Fibroblast of lung (primary cell): ENCODE measurements at regions not wholly inside any gene's neighbourhood (a gene's known extent, or its start where the extent isn't known, plus 50 kb on each side); places are given as distances from the start of the nearest gene placed in this dataset.

Experiments used
- DNase-seq, 2 donors: peaks; one replicate each; pipeline versions ENCODE4 v3.0.0 to v3.0.0-alpha.2; 2010; ENCODE audit warnings: low read depth in 2 of 2
- H2AFZ ChIP-seq: 2 replicates; pipeline ENCODE4 v1.5.1; 2012; ENCODE audit warnings: low read length, control low read depth, inconsistent platforms
- H3K27ac ChIP-seq: 2 replicates; pipeline ENCODE4 v1.5.1; 2011; ENCODE audit warnings: low read length, control low read depth; ENCODE audit not compliant: insufficient read depth
- H3K27me3 ChIP-seq: 2 replicates; pipeline ENCODE4 v1.5.1; 2011; ENCODE audit warnings: mild to moderate bottlenecking, low read length; ENCODE audit not compliant: control insufficient read depth, insufficient read depth
- H3K36me3 ChIP-seq: 2 replicates; pipeline ENCODE4 v1.5.1; 2011; ENCODE audit warnings: low read length; ENCODE audit not compliant: control insufficient read depth, insufficient read depth
- H3K4me1 ChIP-seq: 2 replicates; pipeline ENCODE4 v1.5.1; 2011; ENCODE audit warnings: low read length; ENCODE audit not compliant: control insufficient read depth, insufficient read depth; ENCODE audit errors: extremely low read depth
- H3K4me2 ChIP-seq: 2 replicates; pipeline ENCODE4 v1.5.1; 2011; ENCODE audit warnings: low read length, control low read depth; ENCODE audit not compliant: insufficient read depth; ENCODE audit errors: extremely low read depth
- H3K4me3 ChIP-seq, 4 experiments: fragments of 200-600 bp in 1 of 4; sonication (generic) in 1 of 4; replicated peaks in 1 of 4; 2 replicates each; pipeline ENCODE4 v1.5.1; 2011 to 2016; ENCODE audit warnings: low read length in 4 of 4, low read depth in 3 of 4, mild to moderate bottlenecking in 3 of 4, control low read depth in 2 of 4, inconsistent platforms in 1 of 4, mixed read lengths in 1 of 4; ENCODE audit not compliant: insufficient read depth in 1 of 4; ENCODE audit errors: control extremely low read depth in 1 of 4
- H3K79me2 ChIP-seq: 2 replicates; pipeline ENCODE4 v1.5.1; 2012; ENCODE audit warnings: mild to moderate bottlenecking, low read length, inconsistent platforms; ENCODE audit not compliant: control insufficient read depth, insufficient read depth
- H3K9ac ChIP-seq: 2 replicates; pipeline ENCODE4 v1.5.1; 2011; ENCODE audit warnings: mild to moderate bottlenecking, low read length, control low read depth; ENCODE audit not compliant: insufficient read depth
- H3K9me3 ChIP-seq: 2 replicates; pipeline ENCODE4 v1.5.1; 2012; ENCODE audit warnings: low read depth, low read length; ENCODE audit not compliant: control insufficient read depth, insufficient read depth
- H4K20me1 ChIP-seq: 2 replicates; pipeline ENCODE4 v1.5.1; 2011; ENCODE audit warnings: low read length; ENCODE audit not compliant: control insufficient read depth, insufficient read depth; ENCODE audit errors: extremely low read depth
- EZH2 ChIP-seq: IDR thresholded peaks from 2 replicates; pipeline ENCODE4 v1.5.1; 2012; ENCODE audit warnings: low read length, control low read depth, mild to moderate bottlenecking; ENCODE audit errors: missing control alignments
- TF ChIP-seq, protein P1 (sequence below), 2 donors: IDR thresholded peaks in 1 of 2; conservative IDR thresholded peaks in 1 of 2; 1 replicate in 1 of 2; 2 replicates in 1 of 2; pipeline ENCODE4 v1.5.1; 2011 to 2012; ENCODE audit warnings: low read length in 2 of 2, control low read depth in 1 of 2, inconsistent platforms in 1 of 2, low read depth in 1 of 2, mild to moderate bottlenecking in 1 of 2

DNA sequence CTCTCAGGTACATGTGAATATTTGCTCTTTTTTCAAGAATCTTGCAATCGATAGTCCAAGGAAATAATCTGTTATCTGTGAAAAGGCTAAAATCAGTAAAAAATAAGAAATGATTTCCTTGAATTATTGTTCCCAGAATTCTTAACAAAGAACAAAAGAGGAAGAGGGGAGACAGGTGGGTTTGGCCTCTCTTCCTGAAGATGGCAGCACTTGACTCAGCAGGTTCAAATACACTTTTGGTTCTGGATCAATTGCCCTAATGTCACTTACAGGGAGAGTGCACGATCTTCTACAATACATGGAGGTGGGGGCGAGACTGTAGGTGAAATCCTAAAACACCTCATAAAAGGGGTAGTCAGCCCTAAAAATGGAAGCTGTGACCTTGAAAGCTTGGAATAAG lies 358.7 kb downstream of the IRS2 start:
- H3K4me3 ChIP-seq, result no peak overlapping the region
- H3K36me3 ChIP-seq, result no peaks in the 10 kb centered on the region
- no peak overlapping the region for H2AFZ ChIP-seq
- H3K9ac ChIP-seq, result no peak overlapping the region
- H4K20me1 ChIP-seq, result no peaks in the 10 kb centered on the region
- no peak overlapping the region for H3K27ac ChIP-seq
- TF ChIP-seq, protein P1, sequence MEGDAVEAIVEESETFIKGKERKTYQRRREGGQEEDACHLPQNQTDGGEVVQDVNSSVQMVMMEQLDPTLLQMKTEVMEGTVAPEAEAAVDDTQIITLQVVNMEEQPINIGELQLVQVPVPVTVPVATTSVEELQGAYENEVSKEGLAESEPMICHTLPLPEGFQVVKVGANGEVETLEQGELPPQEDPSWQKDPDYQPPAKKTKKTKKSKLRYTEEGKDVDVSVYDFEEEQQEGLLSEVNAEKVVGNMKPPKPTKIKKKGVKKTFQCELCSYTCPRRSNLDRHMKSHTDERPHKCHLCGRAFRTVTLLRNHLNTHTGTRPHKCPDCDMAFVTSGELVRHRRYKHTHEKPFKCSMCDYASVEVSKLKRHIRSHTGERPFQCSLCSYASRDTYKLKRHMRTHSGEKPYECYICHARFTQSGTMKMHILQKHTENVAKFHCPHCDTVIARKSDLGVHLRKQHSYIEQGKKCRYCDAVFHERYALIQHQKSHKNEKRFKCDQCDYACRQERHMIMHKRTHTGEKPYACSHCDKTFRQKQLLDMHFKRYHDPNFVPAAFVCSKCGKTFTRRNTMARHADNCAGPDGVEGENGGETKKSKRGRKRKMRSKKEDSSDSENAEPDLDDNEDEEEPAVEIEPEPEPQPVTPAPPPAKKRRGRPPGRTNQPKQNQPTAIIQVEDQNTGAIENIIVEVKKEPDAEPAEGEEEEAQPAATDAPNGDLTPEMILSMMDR (conservative IDR thresholded peaks at IDR 0.05 in 1 of 2, IDR thresholded peaks at IDR 0.05 in 1 of 2; ENCODE audit: low read depth in 1 of 2, low read length in 2 of 2), result no peak
- no peak for TF ChIP-seq EZH2
- H3K79me2 ChIP-seq, result no peaks in the 10 kb centered on the region
- no peak for DNase-seq
- H3K27me3 ChIP-seq, result no peaks in the 10 kb centered on the region
- no peak overlapping the region for H3K4me2 ChIP-seq
- no peaks in the 10 kb centered on the region for H3K9me3 ChIP-seq
- no peaks in the 10 kb centered on the region for H3K4me1 ChIP-seq

DNA sequence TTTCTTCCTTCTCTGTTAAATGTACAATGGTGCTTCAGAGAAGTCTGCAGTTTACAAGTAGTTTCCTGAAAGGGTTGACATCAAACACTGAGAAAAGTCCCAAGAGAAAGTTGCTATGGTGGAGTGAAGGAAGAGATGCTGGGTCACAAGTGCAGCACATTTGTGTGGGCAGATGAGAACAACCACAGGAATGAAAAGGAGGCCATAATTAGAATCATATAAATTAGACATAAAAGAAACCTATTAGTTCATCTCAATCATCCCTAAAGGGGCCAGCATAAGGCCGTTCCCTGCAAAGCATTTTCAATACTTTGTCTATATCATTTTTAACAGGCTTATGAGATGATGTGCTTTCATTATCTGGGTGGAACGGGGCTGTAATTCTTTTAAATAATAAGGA lies 359.2 kb downstream of the IRS2 start:
- DNase-seq, result peak in 1 of 2 donors; percentile 67

DNA sequence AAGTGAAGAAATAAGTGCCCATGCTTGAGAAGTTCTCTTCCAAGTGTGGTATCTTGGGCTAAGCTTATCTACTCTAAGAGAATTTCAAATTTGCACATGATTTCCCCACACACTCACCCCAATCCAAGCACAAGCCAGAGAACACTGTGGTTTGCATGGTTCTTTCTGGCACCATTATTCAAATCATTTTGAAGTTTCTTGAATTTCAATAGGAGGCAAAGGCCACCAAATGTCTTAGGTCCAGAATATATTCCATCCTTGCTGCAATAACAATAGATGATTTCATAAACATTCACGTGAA lies 359.7 kb downstream of the IRS2 start:
- Histone ChIP-seq H3K9me3 (no peaks in the 10 kb centered on the region), H2AFZ (no peak overlapping the region), H3K4me2 (no peak overlapping the region), H3K27ac (no peak overlapping the region), H3K4me1 (no peaks in the 10 kb centered on the region), H4K20me1 (no peaks in the 10 kb centered on the region), H3K4me3 (no peak overlapping the region), H3K36me3 (no peaks in the 10 kb centered on the region), H3K9ac (no peak overlapping the region), H3K27me3 (no peaks in the 10 kb centered on the region), H3K79me2 (no peaks in the 10 kb centered on the region)
- TF ChIP-seq EZH2, result no peak
- TF ChIP-seq, protein P1 (conservative IDR thresholded peaks at IDR 0.05 in 1 of 2, IDR thresholded peaks at IDR 0.05 in 1 of 2; ENCODE audit: low read depth in 1 of 2, low read length in 2 of 2), result no peak
- peak in 1 of 2 donors; percentile 24 for DNase-seq

More for the DNA sequence above, 359.2 kb downstream of the IRS2 start:
- no peaks in the 10 kb centered on the region for H3K36me3 ChIP-seq
- TF ChIP-seq, protein P1 (conservative IDR thresholded peaks at IDR 0.05 in 1 of 2, IDR thresholded peaks at IDR 0.05 in 1 of 2; ENCODE audit: low read depth in 1 of 2, low read length in 2 of 2), result no peak
- no peak for TF ChIP-seq EZH2
- H3K9ac ChIP-seq, result no peak overlapping the region
- H3K27ac ChIP-seq, result no peak overlapping the region
- no peaks in the 10 kb centered on the region for H3K9me3 ChIP-seq
- H3K27me3 ChIP-seq, result no peaks in the 10 kb centered on the region
- no peaks in the 10 kb centered on the region for H4K20me1 ChIP-seq
- no peaks in the 10 kb centered on the region for H3K79me2 ChIP-seq
- H3K4me2 ChIP-seq, result no peak overlapping the region
- no peak overlapping the region for H3K4me3 ChIP-seq
- H3K4me1 ChIP-seq, result no peaks in the 10 kb centered on the region
- no peak overlapping the region for H2AFZ ChIP-seq
